Breast epithelium (tissue), 4 donors: ENCODE measurements at regions not wholly inside any gene's neighbourhood (a gene's known extent, or its start where the extent isn't known, plus 50 kb on each side); places are given as distances from the start of the nearest gene placed in this dataset.
"Not testable (repeated sequence)": the region's sequence is repeated elsewhere in the genome, so short reads cannot be mapped to it uniquely, and the experiment has no call there.

Experiments
- DNase-seq, 2 donors: peaks; one replicate each; pipeline ENCODE4 v3.0.0-alpha.2; 2019; ENCODE audit warnings: low spot score in 2 of 2
- H3K27ac ChIP-seq, 2 donors: fragments of 200-600 bp; sonication (generic) in 1 of 2; one replicate each; pipeline ENCODE4 v1.5.1; 2016 to 2019; ENCODE audit warnings: mild to moderate bottlenecking in 1 of 2
- H3K27me3 ChIP-seq, 2 donors: fragments of 200-600 bp; sonication (generic) in 1 of 2; one replicate each; pipeline versions ENCODE4 v1.5.1 to v1.6.0; 2017 to 2019; ENCODE audit warnings: control low read depth in 1 of 2, mild to moderate bottlenecking in 1 of 2
- H3K36me3 ChIP-seq: fragments of 200-600 bp; one replicate; pipeline ENCODE4 v1.5.1; 2019
- H3K4me1 ChIP-seq, 2 donors: fragments of 200-600 bp; sonication (generic); one replicate each; pipeline ENCODE4 v1.5.1; 2016 to 2019; ENCODE audit warnings: control low read depth in 1 of 2
- H3K4me3 ChIP-seq, 3 donors: fragments of 200-600 bp; sonication (generic); 1 replicate in 2 of 3; 2 replicates in 1 of 3; pipeline ENCODE4 v1.5.1; 2016 to 2019; ENCODE audit warnings: mild to moderate bottlenecking in 3 of 3, moderate library complexity in 2 of 3
- H3K9me3 ChIP-seq, 2 donors: fragments of 200-600 bp; sonication (generic) in 1 of 2; one replicate each; pipeline ENCODE4 v1.5.1; 2016 to 2019; ENCODE audit warnings: control low read depth in 1 of 2
- POLR2A ChIP-seq: fragments of 450-650 bp; IDR thresholded peaks from one replicate; pipeline ENCODE4 v1.6.1; 2016; ENCODE audit warnings: antibody characterized with exemption, mild to moderate bottlenecking, moderate library complexity
- POLR2AphosphoS5 ChIP-seq, 3 donors: sonication (generic); formaldehyde crosslinking; IDR thresholded peaks; one replicate each; pipeline ENCODE4 v1.6.1; 2017; ENCODE audit warnings: antibody characterized with exemption in 3 of 3
- intact Hi-C: fragments of 100-400 bp; cut with DNase I; formaldehyde crosslinking; loops from one replicate; pipeline ENCODE4 v1.15.1; 2023; ENCODE audit warnings: low total_unique reads
- TF ChIP-seq, protein P1 (sequence below), 3 donors: fragments of 450-650 bp; IDR thresholded peaks; one replicate each; pipeline ENCODE4 v1.5.1; 2016 to 2017; ENCODE audit warnings: antibody characterized with exemption in 3 of 3, mild to moderate bottlenecking in 3 of 3, moderate library complexity in 3 of 3

DNA sequence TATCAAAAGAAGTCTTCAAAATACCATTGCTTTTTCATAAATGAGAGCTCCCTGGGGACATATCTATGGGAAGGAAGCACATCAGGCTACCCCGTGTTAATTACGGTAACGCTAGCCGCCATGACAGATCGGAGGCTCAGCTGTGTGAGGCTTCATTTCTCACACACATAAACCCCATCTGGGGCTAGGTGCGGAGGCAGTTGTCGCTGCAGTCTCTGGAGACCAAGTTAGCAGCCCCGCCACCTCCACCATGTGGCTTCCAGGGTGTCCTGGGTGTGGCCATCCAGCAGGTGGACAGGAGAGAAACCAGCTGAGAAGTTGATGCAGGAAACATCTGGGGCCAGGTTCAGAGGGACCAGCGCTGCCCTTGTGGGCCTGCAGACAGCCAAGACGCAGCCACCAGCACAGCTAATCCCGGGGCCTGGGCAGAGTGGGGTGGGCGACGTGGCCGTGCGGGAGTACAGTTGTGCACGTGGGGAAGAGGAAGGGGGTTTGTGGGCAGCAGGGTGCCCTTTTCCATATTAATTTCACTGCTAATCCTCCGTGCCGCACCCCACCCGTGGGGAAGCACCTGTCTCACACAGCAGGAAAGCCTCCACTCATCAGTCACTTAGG is 426.5 kb downstream of the IRX1 start:
- TF ChIP-seq, protein P1, sequence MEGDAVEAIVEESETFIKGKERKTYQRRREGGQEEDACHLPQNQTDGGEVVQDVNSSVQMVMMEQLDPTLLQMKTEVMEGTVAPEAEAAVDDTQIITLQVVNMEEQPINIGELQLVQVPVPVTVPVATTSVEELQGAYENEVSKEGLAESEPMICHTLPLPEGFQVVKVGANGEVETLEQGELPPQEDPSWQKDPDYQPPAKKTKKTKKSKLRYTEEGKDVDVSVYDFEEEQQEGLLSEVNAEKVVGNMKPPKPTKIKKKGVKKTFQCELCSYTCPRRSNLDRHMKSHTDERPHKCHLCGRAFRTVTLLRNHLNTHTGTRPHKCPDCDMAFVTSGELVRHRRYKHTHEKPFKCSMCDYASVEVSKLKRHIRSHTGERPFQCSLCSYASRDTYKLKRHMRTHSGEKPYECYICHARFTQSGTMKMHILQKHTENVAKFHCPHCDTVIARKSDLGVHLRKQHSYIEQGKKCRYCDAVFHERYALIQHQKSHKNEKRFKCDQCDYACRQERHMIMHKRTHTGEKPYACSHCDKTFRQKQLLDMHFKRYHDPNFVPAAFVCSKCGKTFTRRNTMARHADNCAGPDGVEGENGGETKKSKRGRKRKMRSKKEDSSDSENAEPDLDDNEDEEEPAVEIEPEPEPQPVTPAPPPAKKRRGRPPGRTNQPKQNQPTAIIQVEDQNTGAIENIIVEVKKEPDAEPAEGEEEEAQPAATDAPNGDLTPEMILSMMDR (IDR thresholded peaks at IDR 0.05): no peak
- TF ChIP-seq POLR2AphosphoS5 (IDR thresholded peaks at IDR 0.05) (no peak), POLR2A (no peak)
- no peak overlapping the region for H3K4me3 ChIP-seq
- no peaks in the 10 kb centered on the region for H3K9me3 ChIP-seq
- H3K4me1 ChIP-seq: peaks cover 0 to 3% of the 10 kb centered on the region in 2 donors
- intact Hi-C loops: no loop called here
- DNase-seq: no peak
- H3K27ac ChIP-seq: no peak overlapping the region
- H3K36me3 ChIP-seq: no peaks in the 10 kb centered on the region
- H3K27me3 ChIP-seq: no peaks in the 10 kb centered on the region

DNA sequence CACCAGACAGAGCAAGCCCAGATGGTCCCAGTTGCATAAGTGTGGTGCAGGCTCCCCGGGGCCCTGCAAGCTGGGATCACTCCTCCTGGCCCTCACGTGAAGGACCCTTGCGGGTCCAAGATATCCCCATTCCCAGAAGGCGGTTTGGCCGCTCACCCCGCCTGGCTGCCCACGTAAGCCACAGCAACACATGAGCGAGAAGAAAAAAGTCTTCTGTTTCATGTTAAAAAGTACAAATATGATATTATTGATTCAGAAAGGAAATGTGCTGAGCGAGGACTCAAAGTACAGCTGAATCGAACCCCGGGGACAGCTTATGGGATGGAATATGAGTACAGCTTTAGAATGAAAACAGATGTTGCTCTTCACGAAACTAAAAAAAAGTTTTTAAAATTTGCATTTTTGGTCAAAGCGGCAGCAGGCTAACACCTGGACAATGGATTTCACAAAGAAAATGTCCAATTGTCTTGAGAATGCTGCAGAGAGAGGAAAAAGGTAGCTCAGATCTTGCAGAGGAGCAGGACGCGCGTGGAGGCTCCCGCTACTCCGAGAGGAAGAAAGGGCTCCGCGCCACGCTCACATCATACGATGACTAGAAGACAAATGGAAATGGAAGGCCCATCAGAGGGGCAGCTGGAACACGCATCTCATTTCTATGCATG is 427.6 kb downstream of the IRX1 start:
- no peaks in the 10 kb centered on the region for H3K9me3 ChIP-seq
- H3K36me3 ChIP-seq: no peaks in the 10 kb centered on the region
- no peaks in the 10 kb centered on the region for H3K27me3 ChIP-seq
- TF ChIP-seq POLR2A (no peak), POLR2AphosphoS5 (IDR thresholded peaks at IDR 0.05) (no peak)
- TF ChIP-seq, protein P1 (IDR thresholded peaks at IDR 0.05): no peak
- no peak overlapping the region for H3K27ac ChIP-seq
- no peak for DNase-seq
- H3K4me1 ChIP-seq: peaks cover 0 to 3% of the 10 kb centered on the region in 2 donors
- no peak overlapping the region for H3K4me3 ChIP-seq
- intact Hi-C loops: no loop called here

DNA sequence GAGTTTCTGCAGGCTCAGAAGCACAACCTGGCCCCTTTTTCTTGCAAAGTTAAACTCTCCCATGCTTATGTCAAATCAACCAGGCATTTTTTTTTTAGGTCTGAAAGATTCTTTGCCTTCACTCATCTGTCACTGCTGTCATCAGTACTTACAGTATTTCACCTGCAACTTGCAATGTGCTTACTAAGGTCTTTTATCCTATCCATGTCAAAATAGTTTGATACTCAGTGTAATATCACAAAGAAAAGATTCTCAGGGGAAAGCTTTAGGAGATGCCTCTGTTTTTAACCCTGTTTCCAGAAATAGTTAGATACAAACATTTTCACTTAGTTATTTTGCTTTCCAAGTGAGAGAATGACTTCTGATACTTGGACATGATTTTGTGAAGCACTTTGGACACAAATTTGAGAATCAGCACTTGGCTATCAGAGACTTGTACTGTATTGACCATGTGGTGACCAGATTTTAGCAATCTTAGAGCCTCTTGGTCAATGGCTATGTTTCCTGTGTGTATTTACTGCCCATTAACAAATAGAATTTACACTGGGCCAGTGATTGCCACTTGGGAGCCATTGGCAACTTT is 428.2 kb downstream of the IRX1 start:
- Histone ChIP-seq H3K4me1 (peaks cover 0 to 3% of the 10 kb centered on the region in 2 donors), H3K4me3 (no peak overlapping the region), H3K36me3 (no peaks in the 10 kb centered on the region), H3K9me3 (no peaks in the 10 kb centered on the region), H3K27me3 (no peaks in the 10 kb centered on the region), H3K27ac (no peak overlapping the region)
- no peak for DNase-seq
- TF ChIP-seq, protein P1 (IDR thresholded peaks at IDR 0.05): no peak
- TF ChIP-seq POLR2AphosphoS5 (IDR thresholded peaks at IDR 0.05): no peak
- TF ChIP-seq POLR2A: no peak
- intact Hi-C loops: no loop called here

DNA sequence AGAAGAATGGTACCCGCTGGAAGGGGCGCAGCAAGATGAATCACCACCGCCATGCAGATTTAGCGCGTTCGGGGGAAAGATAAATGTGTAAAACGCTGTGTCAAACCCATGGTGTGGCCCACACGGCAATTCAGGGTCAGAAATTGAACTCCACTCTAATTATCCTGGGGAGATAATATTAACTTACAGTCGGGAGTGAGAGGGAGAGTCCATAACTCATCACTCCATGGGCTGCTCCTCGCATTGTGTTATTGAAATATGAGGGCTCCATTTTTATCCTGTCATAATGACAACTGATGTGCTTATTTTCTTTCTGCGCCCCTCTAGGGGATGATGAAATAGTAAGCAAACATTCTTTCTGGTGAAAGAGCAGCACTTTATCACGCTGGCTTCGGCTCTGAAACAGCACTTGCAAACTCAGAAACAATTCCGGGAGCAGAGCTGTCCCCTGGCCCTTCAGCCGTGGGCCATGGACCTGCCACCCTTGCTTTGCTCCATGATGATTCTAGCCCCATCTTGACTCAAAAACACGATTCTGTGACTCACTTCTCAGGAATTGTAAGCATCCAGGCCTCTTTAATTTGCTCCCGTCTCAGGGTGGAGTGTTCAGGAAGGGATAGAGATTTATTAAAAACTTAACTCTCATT is 431.6 kb downstream of the IRX1 start:
- DNase-seq: no peak
- H3K4me1 ChIP-seq: no peaks in the 10 kb centered on the region
- H3K36me3 ChIP-seq: no peaks in the 10 kb centered on the region
- intact Hi-C loops: no loop called here
- H3K27me3 ChIP-seq: no peaks in the 10 kb centered on the region
- no peaks in the 10 kb centered on the region for H3K9me3 ChIP-seq
- TF ChIP-seq POLR2A: no peak
- no peak for TF ChIP-seq POLR2AphosphoS5 (IDR thresholded peaks at IDR 0.05)
- TF ChIP-seq, protein P1 (IDR thresholded peaks at IDR 0.05): no peak
- no peak overlapping the region for H3K4me3 ChIP-seq
- H3K27ac ChIP-seq: no peak overlapping the region

DNA sequence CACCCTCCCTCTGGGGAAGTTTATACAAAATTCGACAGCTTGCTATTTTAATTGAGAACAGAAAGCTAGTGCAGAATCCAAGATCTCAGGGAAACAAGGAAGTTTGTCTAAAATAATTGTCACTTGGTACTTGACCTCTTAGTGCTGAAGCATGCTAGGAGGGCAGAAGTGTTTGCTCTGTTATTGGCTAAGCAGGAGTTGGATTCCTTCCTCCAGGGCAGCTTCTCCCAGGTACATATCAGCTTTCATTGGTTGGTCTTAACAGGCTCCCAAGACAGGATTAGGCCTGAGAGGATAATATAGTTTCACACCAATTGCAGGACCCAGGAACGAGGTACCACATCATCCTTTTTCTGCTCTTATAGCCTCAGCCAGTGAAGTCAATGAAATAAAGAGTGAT is 432.8 kb downstream of the IRX1 start:
- no peaks in the 10 kb centered on the region for H3K36me3 ChIP-seq
- H3K27me3 ChIP-seq: no peaks in the 10 kb centered on the region
- TF ChIP-seq POLR2AphosphoS5 (IDR thresholded peaks at IDR 0.05): no peak
- TF ChIP-seq, protein P1 (IDR thresholded peaks at IDR 0.05): no peak
- no peak for TF ChIP-seq POLR2A
- intact Hi-C loops: no loop called here
- DNase-seq: no peak
- no peaks in the 10 kb centered on the region for H3K4me1 ChIP-seq
- H3K4me3 ChIP-seq: no peak overlapping the region
- no peaks in the 10 kb centered on the region for H3K9me3 ChIP-seq
- no peak overlapping the region for H3K27ac ChIP-seq

DNA sequence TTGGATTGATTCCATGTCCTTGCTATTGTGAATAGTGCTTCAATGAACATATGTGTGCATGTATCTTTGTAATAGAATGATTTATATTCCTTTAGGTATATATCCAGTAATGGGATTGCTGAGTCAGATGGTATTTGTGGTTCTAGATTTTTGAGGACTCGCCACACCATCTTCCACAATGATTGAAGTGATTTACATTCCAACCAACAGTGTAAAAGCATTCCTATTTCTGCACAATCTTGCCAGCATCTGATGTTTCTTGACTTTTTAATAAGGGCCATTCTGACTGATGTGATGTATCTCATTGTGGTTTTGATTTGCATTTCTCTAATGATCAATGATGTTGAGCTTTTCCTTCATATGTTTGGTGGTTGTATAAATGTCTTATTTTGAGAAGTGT is 437.9 kb downstream of the IRX1 start:
- not testable (repeated sequence) for H3K4me1 ChIP-seq, H3K36me3 ChIP-seq, H3K9me3 ChIP-seq, DNase-seq, H3K27ac ChIP-seq, H3K27me3 ChIP-seq, H3K4me3 ChIP-seq
- intact Hi-C loops: loop anchor here (10.0 kb wide), 1 partner anchor 1679 kb away; no protein-coding TSS in a partner anchor
